HCT116 (cell line): ENCODE measurements at regions not wholly inside any gene's neighbourhood (a gene's known extent, or its start where the extent isn't known, plus 50 kb on each side); places are given as distances from the start of the nearest gene placed in this dataset.
A peak's percentile ranks its signal among the peaks of the same experiment; 100 is the strongest.

Experiments used
- ATAC-seq: fragments of 200-7000 bp; cut with Tn5 transposase; 2 replicates; pipeline ENCODE4 v1.9.1; 2020; ENCODE audit warnings: mild to moderate bottlenecking, moderate library complexity
- BruUV-seq: library from RNA; stranded (reverse); fragments of 400-500 nt; replicated peaks from 2 replicates; lab custom pipeline; 2021; lab: Mats Ljungman, UMichigan
- CTCF ChIA-PET: fragments of 300-600 bp; sonication (Branson Sonifier 250); formaldehyde crosslinking; loops from one replicate; lab custom pipeline; 2021; ENCODE audit warnings: antibody characterized with exemption; lab: Charles Lee
- POLR2A ChIA-PET: fragments of 300-600, 350-600 bp; sonication (Branson Sonifier 250); formaldehyde crosslinking; loops from one replicate; lab custom pipeline; 2021; ENCODE audit warnings: antibody characterized with exemption; lab: Charles Lee
- RAD21 ChIA-PET, 2 experiments: fragments of 300-600 bp; sonication (Branson Sonifier 250); formaldehyde crosslinking; loops; one replicate each; lab custom pipeline; 2023; ENCODE audit warnings: low total read pairs in 2 of 2; ENCODE audit not compliant: uncharacterized antibody in 2 of 2, unreplicated experiment in 2 of 2, low non-redundant PET in 1 of 2; lab: Charles Lee
- DNase-seq: peaks from one replicate; pipeline ENCODE4 v3.0.0-alpha.2; 2010; ENCODE audit warnings: low read depth, low spot score
- H2AFZ ChIP-seq: fragments of 200-600 bp; shearing (Covaris generic), sonication (generic); 2 replicates; pipeline ENCODE4 v1.6.1; 2017; ENCODE audit warnings: low read depth, mixed run types, mixed read lengths, antibody characterized with exemption, low read length; ENCODE audit not compliant: poor library complexity, severe bottlenecking
- H3K27ac ChIP-seq: 2 replicates; pipeline ENCODE4 v1.5.1; 2012; ENCODE audit warnings: low read depth, low read length
- H3K27me3 ChIP-seq: fragments of 200-600 bp; sonication (generic); 2 replicates; pipeline ENCODE4 v1.6.1; 2016; ENCODE audit warnings: mixed run types, low read length, mixed read lengths; ENCODE audit not compliant: insufficient read depth
- H3K36me3 ChIP-seq, 2 experiments: fragments of 200-500 bp in 1 of 2; fragments of 200-600 bp in 1 of 2; sonication (Bioruptor generic) in 1 of 2; sonication (generic) in 1 of 2; 2 replicates each; pipeline versions ENCODE4 v1.5.1 to v1.6.1; 2014 to 2016; ENCODE audit warnings: low read length in 2 of 2, inconsistent platforms in 1 of 2, mixed read lengths in 1 of 2, mixed run types in 1 of 2; ENCODE audit not compliant: insufficient read depth in 2 of 2, control insufficient read depth in 1 of 2
- H3K4me1 ChIP-seq, 2 experiments: fragments of 200-600 bp in 1 of 2; sonication (generic) in 1 of 2; 2 replicates each; pipeline versions ENCODE4 v1.5.1 to v1.6.1; 2012 to 2017; ENCODE audit warnings: low read length in 2 of 2, inconsistent platforms in 1 of 2, mild to moderate bottlenecking in 1 of 2, mixed read lengths in 1 of 2, mixed run types in 1 of 2, moderate library complexity in 1 of 2; ENCODE audit not compliant: insufficient read depth in 2 of 2, control insufficient read depth in 1 of 2
- H3K4me2 ChIP-seq: fragments of 200-600 bp; sonication (generic); 2 replicates; pipeline ENCODE4 v1.6.1; 2017; ENCODE audit warnings: mixed run types, low read length, mixed read lengths
- H3K4me3 ChIP-seq, 2 experiments: fragments of 200-600 bp in 1 of 2; sonication (generic) in 1 of 2; replicated peaks in 1 of 2; 2 replicates each; pipeline ENCODE4 v1.5.1; 2011 to 2016; ENCODE audit warnings: low read length in 2 of 2, control low read depth in 1 of 2, low read depth in 1 of 2, mild to moderate bottlenecking in 1 of 2, mixed read lengths in 1 of 2, mixed run types in 1 of 2
- H3K79me2 ChIP-seq: fragments of 200-600 bp; sonication (generic); 2 replicates; pipeline ENCODE4 v1.6.1; 2017; ENCODE audit warnings: mild to moderate bottlenecking, mixed run types, low read length, moderate library complexity, mixed read lengths; ENCODE audit not compliant: insufficient read depth
- H3K9ac ChIP-seq: fragments of 200-600 bp; sonication (generic); 2 replicates; pipeline ENCODE4 v1.6.1; 2016; ENCODE audit warnings: low read length, mixed read lengths
- H3K9me2 ChIP-seq: fragments of 200-600 bp; sonication (generic), shearing (Covaris generic); 2 replicates; pipeline ENCODE4 v1.6.1; 2017; ENCODE audit warnings: mixed run types, mild to moderate bottlenecking, moderate library complexity; ENCODE audit not compliant: insufficient read depth
- H3K9me3 ChIP-seq, 2 experiments: fragments of 200-500 bp in 1 of 2; fragments of 200-600 bp in 1 of 2; sonication (Bioruptor generic) in 1 of 2; sonication (generic) in 1 of 2; 2 replicates each; pipeline ENCODE4 v1.6.1; 2014 to 2017; ENCODE audit warnings: low read length in 2 of 2, mixed read lengths in 2 of 2, inconsistent platforms in 1 of 2, low read depth in 1 of 2, mild to moderate bottlenecking in 1 of 2, mixed run types in 1 of 2, moderate library complexity in 1 of 2; ENCODE audit not compliant: control insufficient read depth in 1 of 2, insufficient read depth in 1 of 2
- H4K20me1 ChIP-seq: fragments of 200-600 bp; sonication (generic), shearing (Covaris generic); 2 replicates; pipeline ENCODE4 v1.6.1; 2017; ENCODE audit warnings: mixed run types, mild to moderate bottlenecking, moderate library complexity; ENCODE audit not compliant: insufficient read depth
- ELF1 ChIP-seq: IDR thresholded peaks from 2 replicates; pipeline ENCODE4 v1.6.1; 2012; ENCODE audit warnings: low read depth, borderline replicate concordance
- JUND ChIP-seq: IDR thresholded peaks from 2 replicates; pipeline ENCODE4 v1.6.1; 2012
- RAD21 ChIP-seq: IDR thresholded peaks from 2 replicates; pipeline ENCODE4 v1.6.1; 2012; ENCODE audit warnings: low read depth, mild to moderate bottlenecking
- SIN3A ChIP-seq: IDR thresholded peaks from 2 replicates; pipeline ENCODE4 v1.6.1; 2012; ENCODE audit warnings: low read depth
- SRF ChIP-seq: IDR thresholded peaks from 2 replicates; pipeline ENCODE4 v1.6.1; 2012; ENCODE audit warnings: low read depth
- ZFX ChIP-seq: fragments of 450-650 bp; IDR thresholded peaks from 2 replicates; pipeline ENCODE4 v1.6.1; 2017
- intact Hi-C: fragments of 100-400 bp; cut with micrococcal nuclease; formaldehyde crosslinking; loops from 2 replicates; pipeline ENCODE4 v1.10.0; 2022
- TF ChIP-seq, protein P1 (sequence below): IDR thresholded peaks from 2 replicates; pipeline ENCODE4 v1.6.1; 2012
- TF ChIP-seq, protein P2 (sequence below): IDR thresholded peaks from 2 replicates; pipeline ENCODE4 v1.6.1; 2011; ENCODE audit warnings: mild to moderate bottlenecking, low read length, moderate library complexity; ENCODE audit not compliant: insufficient replicate concordance; ENCODE audit errors: extremely low read depth

DNA sequence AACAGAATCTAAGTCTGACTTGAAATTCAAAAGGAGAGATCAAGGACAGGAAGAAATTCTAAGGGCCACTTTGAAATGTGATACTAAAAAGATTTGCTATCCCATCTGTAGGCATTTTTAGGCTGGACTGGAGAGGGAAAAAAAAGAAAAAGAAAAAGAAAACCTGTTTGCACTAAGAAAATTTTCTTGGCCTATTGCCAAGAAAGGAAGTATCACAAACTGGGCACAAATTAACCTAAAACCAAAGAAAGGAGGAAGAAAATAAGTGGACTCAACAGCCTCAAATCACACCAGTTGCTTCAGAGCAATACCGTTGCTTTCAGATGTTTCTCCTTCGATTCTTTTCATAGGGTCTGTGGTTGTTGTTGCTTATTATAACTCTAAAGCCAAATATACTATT, 287.9 kb upstream of the VRK2 start:
- Histone ChIP-seq H4K20me1 (no peaks in the 10 kb centered on the region), H3K9me3 (no peaks in the 10 kb centered on the region), H3K4me3 (no peak overlapping the region), H3K9me2 (no peaks in the 10 kb centered on the region), H3K27ac (no peak overlapping the region), H3K27me3 (no peaks in the 10 kb centered on the region), H3K4me1 (peaks cover 0 to 8% of the 10 kb centered on the region in 2 experiments; a peak in 2 of 4 replicates), H3K9ac (no peak overlapping the region), H3K4me2 (no peak overlapping the region), H2AFZ (no peak overlapping the region), H3K79me2 (no peaks in the 10 kb centered on the region), H3K36me3 (no peaks in the 10 kb centered on the region)
- RAD21 ChIA-PET = interaction anchor here in 1 of 2 experiments (2.1 kb wide), 1 partner anchor 689 kb away, joined by 7 read pairs; no protein-coding TSS in a partner anchor
- intact Hi-C loops = loop anchor here (1.0 to 10.0 kb wide), 4 partner anchors 366 to 926 kb away; no protein-coding TSS in a partner anchor
- TF ChIP-seq, protein P1, sequence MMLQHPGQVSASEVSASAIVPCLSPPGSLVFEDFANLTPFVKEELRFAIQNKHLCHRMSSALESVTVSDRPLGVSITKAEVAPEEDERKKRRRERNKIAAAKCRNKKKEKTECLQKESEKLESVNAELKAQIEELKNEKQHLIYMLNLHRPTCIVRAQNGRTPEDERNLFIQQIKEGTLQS = no peak
- no peak for TF ChIP-seq JUND
- TF ChIP-seq RAD21 = no peak
- ATAC-seq (no peak), DNase-seq (no peak)
- CTCF ChIA-PET = no interaction called here
- BruUV-seq = no TSS peak
- POLR2A ChIA-PET = no interaction called here

DNA sequence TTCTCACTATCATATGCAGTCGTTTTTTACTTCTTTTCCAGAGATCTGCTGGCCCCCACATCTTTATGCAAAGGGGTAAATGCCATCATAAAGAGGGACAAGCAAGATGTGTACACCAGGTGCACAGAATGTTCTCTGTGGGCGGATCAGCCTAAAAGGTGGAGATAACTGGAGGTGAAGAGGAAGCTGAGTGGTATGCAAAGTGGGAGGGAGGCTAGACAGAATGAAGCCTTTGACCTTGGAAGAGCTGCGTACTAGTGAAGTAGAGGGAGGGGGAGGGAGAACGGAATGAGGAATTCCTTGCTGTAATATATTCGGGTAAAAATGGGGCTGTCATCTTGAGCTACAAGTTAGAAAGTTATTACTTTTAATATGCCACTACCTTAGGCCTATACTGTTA, 287.5 kb upstream of the VRK2 start:
- Histone ChIP-seq H3K79me2 (no peaks in the 10 kb centered on the region), H4K20me1 (no peaks in the 10 kb centered on the region), H3K4me3 (no peak overlapping the region), H3K27ac (no peak overlapping the region), H2AFZ (no peak overlapping the region), H3K36me3 (no peaks in the 10 kb centered on the region), H3K4me1 (peaks cover 0 to 8% of the 10 kb centered on the region in 2 experiments; a peak in 2 of 4 replicates), H3K4me2 (peak overlapping the region; percentile 60; the same call in 1 of the 2 replicates), H3K9ac (no peak overlapping the region), H3K9me2 (no peaks in the 10 kb centered on the region), H3K27me3 (no peaks in the 10 kb centered on the region), H3K9me3 (no peaks in the 10 kb centered on the region)
- no TSS peak for BruUV-seq
- no peak for DNase-seq
- no peak for ATAC-seq
- CTCF ChIA-PET = interaction anchor here (1.1 to 1.7 kb wide), 4 partner anchors 10 to 689 kb away, joined by 4 to 13 read pairs (median 6); no protein-coding TSS in a partner anchor
- intact Hi-C loops = loop anchor here (1.0 to 10.0 kb wide), 4 partner anchors 366 to 926 kb away; no protein-coding TSS in a partner anchor
- TF ChIP-seq SIN3A (no peak), SRF (no peak), ZFX (no peak), ELF1 (no peak)
- TF ChIP-seq, protein P2, sequence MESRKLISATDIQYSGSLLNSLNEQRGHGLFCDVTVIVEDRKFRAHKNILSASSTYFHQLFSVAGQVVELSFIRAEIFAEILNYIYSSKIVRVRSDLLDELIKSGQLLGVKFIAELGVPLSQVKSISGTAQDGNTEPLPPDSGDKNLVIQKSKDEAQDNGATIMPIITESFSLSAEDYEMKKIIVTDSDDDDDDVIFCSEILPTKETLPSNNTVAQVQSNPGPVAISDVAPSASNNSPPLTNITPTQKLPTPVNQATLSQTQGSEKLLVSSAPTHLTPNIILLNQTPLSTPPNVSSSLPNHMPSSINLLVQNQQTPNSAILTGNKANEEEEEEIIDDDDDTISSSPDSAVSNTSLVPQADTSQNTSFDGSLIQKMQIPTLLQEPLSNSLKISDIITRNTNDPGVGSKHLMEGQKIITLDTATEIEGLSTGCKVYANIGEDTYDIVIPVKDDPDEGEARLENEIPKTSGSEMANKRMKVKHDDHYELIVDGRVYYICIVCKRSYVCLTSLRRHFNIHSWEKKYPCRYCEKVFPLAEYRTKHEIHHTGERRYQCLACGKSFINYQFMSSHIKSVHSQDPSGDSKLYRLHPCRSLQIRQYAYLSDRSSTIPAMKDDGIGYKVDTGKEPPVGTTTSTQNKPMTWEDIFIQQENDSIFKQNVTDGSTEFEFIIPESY = no peak
- POLR2A ChIA-PET = no interaction called here
- RAD21 ChIA-PET = interaction anchor here in 1 of 2 experiments (2.1 kb wide), 1 partner anchor 689 kb away, joined by 7 read pairs; no protein-coding TSS in a partner anchor
